Activated CD4-positive, alpha-beta T cell treated with anti-CD3 and anti-CD28 coated beads, Interleukin-2, Interleukin-6, amounts not matched to agents 100 ng/mL and 50 ng/mL, durations not matched to agents 16 hours and 8 hours (primary cell): ENCODE measurements at regions not wholly inside any gene's neighbourhood (a gene's known extent, or its start where the extent isn't known, plus 50 kb on each side); places are given as distances from the start of the nearest gene placed in this dataset.
A peak's percentile ranks its signal among the peaks of the same experiment; 100 is the strongest.

ENCODE experiments used
- DNase-seq: peaks from one replicate; pipeline ENCODE4 v3.0.0-alpha.2; 2020

DNA sequence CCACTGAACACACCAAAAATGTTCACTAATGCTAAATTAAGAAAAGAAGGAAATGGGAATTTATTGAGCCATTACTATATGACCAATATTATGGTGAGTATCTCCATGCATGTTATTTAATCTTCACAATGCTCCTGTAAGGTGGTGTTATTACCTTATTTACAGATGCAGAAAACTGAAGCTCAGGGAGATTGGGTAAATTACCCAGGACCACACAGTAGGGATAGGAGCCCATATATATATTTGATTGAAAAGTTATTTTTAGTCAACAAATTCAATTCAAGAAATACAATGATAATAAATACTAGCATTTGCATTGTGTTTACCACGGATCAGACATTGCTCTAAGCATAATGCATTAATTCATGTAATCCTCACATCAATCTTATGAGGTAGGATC, 202.2 kb upstream of the FBXO11 start:
- no peak for DNase-seq

DNA sequence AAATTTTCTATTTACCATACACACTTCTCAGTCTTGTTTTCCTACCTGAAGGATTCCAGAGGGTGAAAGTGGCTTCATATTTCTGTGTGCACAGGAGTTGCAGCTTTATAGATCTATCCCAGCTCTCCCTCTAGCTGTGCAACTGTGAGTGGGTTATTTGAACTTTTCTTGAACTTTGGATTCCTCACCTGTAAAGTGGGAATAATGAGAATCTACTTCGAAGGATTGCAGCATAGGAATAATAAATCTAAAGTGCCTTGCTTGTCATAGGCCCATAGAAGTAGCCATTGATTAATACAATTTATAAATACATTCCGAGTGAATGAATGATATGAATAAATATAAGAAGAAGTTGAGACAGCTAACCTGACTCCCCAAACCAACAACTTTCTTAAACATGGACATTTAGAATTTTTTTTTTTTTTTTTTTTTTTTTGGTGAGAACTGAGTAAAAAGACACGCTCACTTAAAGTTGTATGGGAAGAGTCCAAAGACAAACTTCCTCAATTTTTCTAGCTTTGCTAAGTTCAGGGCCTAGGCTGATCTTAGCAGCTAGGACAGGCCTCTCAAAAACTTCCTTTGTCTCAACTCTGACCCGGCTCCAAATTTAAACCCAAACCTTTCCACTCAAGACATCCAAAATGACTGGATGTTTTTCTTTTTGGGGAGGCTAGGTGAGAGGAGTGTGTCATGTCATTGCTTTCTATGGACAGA, 203.3 kb upstream of the FBXO11 start:
- no peak for DNase-seq

DNA sequence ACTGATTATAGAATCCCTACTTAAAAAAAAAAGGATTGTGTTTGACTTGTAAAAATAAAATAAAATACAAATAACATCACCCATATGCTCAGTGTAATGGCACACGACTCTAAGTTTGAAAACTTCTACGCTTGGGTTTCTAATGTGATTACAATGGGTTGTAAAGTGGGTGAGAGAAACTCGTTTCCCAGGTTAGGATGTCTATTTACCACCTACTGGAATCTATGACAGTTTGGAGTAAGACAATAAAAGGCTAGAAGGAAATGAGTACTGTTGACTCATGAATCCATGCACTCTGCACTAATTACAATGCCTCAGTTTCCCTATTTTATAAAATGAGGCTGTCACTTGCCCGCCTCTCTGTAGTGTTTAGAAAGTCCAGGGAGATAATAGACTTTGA, 204.0 kb upstream of the FOXN2 start:
- DNase-seq, result no peak

DNA sequence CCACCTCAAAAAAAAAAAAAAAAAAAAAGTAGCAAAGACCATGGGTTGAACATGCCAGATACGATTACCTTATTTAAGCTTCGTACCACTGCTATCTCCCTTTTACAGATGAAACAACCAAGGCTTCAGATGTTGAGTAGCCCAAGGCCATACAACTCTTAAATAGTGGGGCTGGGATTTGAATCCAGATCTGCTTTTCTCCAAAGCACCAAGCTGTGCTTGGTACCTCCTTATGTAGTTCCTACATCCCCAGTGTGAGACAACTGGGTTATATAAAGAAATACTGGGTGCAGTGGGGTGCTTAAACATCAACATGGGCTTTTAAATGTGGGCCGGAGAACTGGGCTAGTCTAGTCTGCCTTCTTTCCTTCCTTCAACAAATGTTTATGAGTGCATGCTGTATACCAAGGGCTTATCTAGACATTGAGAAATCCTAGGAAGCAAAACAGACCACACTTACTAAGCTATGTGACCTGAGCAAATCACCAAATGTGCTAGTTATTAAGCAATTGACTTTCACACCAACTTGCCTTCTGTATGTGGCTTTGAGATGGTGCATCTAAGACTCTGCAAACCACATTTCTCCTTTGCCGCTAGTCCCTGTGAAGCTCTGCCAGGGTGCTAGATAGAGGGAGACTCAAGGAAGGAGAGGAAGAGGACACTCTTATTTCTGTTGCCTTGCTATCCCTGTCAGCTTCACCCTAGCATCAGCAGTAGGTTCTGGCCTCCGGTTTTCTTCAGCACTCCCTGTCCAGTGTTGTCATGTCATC, 201.4 kb upstream of the FOXN2 start:
- no peak for DNase-seq

DNA sequence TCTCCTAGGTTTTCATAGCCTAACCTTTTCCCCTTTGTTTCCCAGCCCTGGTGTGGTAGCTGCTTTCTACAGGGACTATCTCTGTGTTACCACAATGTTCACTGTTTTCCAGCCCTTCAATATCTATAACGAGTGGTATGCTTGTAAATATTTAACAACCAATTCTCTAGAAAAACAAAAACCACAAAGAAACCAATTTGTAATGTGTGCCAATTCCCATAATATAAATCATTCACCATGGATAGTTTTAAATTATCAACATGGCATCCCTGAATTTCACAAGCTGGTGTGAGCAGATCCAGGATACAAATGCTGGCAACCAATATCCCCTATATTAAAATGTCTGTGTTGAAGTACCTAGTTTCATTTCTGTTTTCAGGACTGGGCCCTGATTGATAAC, 200.7 kb upstream of the FOXN2 start:
- DNase-seq, result no peak

DNA sequence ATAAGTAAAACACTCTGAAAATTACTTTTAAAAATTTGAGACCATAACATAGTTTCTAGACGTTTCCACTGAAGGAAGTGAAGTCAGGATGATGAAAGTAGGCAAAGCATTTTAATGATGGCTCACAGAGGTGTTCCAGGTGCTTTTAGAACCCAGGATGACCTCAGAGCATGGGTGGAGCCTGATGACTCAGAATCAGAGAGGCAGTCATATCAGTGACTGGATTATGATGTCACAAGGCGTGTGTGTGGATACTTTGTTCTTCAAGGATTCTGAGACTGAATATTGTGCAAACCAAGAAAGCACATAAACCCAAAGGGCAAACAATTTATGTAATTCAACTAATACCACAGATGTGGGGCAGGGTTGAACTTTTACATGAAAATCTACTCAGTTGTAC, 200.2 kb upstream of the FOXN2 start:
- DNase-seq, result peak; percentile 72

DNA sequence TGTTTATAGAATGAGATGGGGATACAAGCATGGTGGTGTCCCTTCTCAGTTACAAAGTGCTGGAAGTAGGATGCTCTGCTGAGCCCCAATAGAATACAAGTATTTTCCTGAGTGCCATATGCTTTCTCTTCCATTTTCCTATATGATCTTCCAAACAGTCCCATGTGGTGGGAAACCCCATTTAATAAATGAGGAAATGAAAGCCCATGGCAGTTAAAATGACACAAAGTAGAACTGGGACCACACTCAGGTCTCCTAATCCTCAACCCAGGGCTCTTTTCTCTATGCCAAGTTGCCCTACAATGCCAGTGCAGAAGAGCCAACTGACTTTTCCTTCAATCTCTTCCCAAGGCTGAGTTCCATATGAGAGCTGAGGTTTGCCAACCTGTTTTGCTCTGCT, 198.0 kb upstream of the FOXN2 start:
- DNase-seq, result no peak

DNA sequence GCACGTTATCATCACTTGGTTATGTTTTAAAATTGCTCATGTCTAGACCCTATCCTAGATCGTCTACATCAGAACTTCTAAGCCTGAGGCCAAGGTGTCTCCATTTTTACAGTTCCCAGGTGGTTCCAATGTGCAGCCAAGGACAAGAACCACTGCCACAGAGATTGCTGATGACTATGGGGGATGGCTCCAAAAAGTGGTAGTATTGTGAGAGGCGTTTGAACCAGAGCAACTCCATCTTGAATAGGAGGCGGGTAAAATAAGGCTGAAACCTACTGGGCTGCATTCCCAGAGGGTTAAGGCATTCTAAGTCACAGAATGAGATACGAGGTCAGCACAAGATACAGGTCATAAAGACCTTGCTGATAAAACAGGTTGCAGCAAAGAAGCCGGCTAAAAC, 195.6 kb upstream of the FOXN2 start:
- no peak for DNase-seq

DNA sequence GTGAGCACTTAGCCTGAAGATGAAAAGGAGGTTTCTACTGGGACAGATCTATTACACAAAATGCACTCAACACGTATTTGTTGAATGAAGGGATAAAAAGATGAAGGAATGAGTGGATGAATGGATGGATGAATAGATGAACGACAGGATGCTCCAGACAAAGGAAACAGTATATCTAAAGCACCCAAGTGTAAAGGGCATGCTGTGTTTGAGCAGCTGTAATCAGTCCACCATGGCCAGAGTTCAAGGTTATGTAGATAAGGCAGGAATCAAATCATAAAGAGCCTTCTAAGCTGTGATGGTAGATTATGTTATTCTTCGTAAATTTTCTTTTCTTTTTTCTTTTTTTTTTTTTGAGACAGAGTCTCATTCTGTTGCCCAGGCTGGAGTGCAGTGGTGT, 194.4 kb upstream of the FOXN2 start:
- no peak for DNase-seq

DNA sequence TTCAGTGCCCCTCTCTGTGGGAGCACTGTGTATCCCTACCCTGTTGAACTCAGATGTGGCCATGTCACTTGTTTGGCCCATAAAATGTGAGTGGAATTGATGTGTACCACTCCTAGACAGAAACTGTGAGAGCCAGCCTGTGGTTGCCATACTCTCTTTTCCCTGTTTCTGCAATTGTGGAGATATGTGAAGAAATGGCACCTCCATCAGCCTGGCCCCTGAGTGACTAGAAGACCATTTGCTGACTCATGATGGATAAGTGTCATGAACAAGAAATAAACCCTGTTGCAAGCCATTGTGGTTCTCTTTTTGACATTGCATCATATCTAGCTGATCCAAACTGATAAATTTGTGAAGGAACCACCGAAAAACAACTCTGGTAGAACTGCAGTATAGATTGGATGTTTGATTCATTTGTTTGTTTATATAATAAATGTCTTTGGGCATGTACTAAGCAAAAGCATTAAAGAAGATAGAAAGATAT, 193.7 kb upstream of the FOXN2 start:
- peak; percentile 43 for DNase-seq

DNA sequence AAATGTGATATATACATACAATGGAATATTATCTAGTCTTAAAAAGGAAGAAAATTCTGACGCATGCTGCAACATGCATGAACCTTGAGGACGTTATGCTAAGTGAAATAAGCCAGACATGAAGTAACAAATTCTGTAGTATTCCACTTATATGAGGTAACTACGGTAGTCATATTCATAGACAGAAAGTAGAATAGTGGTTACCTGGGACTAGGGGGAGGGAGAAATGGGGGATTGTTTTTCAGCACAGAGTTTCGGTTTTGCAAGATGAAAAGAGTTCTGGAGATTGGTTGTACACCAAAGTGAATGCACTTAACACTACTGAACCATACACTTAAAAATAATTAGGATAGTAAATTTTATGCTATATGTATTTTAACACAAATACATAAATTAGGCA, 192.3 kb upstream of the FOXN2 start:
- peak; percentile 32 for DNase-seq

DNA sequence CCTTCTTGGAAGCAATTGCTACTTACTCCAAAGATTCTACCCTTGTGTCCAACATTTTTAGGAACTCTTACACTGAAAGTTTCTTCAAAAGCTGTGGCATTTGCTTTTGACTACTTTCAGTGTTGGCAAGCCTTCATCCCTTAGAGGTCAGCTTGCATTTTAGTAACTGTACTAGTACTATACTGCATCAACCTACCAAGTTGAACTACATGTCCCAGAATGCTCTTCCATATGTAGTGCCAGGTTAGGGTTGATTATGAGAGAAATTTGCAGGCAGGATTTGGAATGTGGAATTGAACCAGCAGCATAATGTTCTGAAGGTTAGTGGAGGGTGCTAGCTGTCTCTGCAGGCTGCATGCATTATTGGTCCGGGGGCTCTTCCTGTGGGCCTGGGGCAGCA, 189.9 kb upstream of the FOXN2 start:
- DNase-seq, result no peak

DNA sequence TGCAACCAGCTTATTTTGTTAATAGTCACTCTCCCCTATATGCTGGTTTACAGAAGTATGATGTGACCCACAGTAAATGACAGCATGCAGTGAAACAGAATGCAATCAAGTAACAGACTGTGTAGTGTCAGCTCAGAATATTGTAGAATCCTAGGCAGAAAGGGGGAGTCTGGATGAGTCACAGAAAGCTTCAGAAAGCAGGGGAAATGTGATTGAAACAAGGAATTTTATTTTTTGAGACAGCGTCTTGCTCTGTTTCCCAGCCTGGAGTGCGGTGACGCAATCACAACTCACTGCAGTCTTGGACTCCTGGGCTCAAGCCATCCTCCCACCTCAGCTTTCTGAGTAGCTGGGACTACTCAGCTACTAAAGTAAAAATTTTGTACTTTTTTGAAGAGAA, 188.3 kb upstream of the FOXN2 start:
- DNase-seq, result no peak

DNA sequence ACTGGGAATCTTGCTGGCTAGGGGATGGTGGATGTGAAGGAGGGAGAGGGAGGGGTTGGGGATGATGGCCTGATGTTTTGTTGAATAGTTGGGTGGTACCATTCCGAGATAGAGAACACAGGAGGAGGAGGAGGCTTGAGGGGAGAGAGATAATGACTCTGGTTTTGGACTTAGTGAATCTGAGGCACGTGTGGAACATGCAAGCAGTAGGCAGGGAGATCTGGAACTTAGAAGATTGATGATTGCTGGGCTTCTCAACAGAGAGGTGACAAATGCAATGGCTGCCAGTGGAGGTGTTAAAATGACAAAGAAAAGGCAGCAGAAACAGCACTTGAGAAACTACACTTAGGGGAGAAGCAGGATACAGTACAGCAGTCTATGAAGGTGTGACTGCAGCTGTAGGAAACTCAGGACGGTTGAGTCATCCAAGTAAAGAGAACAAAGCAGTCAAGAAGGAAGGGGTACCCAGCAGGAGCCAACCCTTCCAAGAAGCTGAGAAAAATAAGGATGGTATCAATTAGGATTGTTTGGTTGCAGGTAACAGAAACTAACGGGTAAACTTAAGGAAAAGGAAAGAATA, 186.8 kb upstream of the FOXN2 start:
- no peak for DNase-seq

DNA sequence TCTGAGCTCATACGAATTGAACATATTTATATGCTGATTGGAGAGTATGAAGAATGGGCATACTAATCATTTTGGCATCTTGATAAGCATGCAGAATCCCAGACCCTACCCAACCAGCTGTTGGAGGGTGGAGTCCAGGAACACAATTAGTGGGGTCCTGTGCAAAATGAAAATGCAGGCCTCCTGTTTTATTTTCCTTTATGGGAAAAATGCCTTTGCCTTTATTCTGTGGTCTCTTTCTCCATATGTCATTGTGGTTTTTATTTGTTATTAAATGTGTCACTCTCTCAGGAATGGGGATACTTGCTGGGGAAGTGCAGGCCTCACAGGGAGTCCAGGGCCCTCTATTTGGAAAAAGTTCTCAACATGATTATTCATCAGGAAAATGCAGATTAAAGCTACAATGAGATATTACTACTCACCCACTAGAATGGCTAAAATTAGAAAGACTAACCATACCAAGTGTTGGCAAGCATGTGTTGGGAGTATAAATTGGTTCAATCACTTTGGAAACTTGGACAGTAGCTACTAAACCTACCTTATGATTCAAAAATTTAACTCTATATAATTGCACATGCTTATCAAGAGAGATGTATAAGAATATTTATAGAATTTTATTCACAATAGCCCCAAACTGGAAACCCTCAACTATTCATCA, 185.1 kb upstream of the FOXN2 start:
- no peak for DNase-seq

DNA sequence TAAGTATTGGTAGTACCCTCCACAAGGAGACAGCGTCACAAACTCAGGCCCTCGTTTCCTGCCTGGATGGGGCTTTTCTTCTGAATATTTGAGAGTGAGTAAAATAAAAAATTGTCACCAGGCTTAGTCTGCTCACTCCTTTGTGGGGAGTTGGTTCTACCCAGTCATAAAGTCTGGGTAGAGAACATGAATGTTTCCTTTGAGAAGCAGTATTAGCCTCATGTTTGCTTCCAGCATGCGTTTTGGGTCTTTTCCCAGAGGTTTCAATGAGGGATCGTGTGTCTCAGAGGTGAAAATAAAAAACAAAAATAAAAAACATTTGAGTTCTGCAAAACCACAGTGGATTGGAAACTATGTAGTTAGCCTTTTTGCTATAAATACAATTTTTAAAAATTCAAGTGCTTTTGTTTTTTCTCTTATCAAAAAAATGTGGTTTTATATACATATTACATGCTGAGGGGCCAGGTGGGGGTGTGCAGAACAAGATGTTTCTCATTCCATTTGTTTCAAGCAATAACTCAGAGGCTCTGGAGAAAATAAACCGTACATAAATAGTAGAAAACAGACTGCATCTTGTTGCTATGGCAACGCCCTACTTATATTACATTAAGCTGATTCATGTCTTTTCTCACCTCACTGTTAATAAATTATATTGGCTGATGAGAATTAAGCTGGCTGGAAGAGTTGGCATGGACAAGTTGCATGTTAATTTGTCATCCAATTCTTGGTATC, 182.8 kb upstream of the FOXN2 start:
- DNase-seq, result no peak

DNA sequence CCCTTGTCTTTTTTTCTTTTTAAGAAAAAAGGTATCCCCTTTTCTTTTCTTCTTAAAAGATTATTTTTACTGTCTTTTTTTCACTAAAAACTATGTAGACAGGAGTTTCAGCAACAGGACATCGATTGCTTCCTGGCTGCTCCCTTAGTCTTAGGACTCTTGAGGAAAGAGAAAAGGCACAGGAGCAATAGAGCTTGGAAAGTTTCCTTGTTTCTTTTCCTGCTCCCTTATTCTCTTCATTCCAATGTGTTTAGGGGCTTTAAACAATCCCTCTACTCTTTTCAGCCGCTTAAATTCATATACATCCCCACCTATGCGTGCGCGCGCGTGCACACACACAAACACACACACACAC, 182.2 kb upstream of the FOXN2 start:
- no peak for DNase-seq

DNA sequence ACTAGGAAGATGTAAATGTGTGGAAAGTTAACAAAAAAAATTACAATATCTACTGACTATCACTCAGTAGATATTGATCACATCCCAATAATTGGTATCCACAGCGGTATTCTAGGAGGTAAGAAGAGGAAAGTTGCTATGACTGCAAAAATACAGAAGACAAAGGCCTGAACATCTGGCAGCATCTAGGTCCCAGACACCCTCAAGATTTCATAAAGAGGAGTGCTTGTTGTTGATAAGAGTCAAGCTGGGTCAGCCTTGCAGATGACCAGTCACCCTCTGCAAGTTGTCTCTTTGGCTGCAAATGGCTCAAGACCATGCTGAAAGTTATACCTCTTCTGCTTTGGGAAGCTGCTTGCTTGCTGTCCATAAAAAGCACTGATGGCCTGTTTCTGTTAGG, 179.8 kb upstream of the FOXN2 start:
- DNase-seq, result no peak

DNA sequence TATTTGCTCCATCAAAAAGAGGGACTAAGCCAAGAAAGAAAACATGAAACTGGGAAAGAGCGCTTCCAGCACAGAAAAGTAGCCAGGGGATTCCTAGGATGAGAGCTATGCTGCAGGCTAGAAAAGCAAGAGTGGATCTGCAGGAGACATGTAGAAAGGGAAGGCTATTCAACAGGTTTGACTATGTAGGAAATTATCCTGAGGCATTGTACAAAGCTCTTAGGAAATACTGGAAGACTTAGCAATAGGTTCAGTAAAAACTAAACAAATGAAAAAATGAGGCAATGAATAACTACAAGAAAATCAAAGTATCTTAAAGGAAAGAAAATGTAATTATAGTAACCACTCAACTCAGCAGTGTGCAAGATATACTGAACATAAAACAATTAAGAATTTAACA, 178.7 kb upstream of the FOXN2 start:
- no peak for DNase-seq

DNA sequence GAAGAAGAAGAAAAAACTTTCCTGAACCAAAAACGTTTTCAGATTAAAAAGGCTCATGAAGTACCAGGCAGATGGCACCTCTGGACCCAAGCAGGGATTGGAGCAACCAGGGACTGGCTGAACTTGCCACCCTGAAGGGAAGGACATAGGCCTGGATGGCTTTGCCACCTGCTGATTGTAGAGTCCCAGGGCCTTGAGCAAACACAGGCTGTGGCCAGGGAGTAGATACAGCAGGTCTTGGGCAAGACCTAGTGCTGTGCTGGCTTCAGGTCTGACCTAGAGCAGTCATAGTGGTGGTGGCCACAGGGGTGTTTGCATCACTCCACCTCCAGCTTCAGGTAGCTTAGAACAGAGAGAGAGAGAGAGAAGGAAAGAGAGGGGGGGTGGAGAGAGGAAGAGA, 176.7 kb upstream of the FOXN2 start:
- DNase-seq, result no peak

DNA sequence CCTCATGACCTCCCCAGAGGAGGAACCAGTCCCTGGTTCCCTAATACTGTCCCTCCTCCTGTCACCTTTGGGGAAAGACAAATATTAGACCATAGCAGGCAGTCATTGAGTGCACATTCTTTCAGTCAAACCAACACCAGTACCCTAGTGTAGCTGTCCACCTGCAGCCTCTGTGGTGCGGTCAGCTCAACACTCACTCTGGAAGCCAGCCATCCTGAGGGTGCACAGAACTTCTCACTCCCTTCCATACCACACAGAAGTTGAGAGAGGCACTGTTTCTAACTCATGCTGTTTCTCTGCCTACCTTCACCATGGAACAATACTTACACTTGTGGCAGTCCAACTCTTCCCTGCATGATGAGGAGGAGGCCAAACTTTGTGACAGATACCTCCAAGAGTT, 175.6 kb upstream of the FOXN2 start:
- no peak for DNase-seq

DNA sequence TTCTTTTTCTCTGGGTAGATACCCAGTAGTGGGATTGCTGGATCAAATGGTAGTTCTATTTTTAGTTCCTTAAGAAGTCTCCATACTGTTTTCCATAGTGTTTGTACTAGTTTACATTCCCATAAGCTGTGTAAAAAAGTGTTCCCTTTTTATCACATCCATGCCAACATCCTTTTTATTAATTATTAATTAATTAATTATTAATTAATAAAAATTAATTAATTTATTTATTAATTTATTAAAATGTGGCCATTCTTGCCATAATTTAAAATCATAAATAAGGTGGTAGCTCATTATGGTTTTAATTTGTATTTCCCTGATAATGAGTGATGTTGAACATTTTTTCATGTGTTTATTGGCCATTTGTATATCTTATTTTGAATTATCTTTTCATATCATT, 173.9 kb upstream of the FOXN2 start:
- no peak for DNase-seq

DNA sequence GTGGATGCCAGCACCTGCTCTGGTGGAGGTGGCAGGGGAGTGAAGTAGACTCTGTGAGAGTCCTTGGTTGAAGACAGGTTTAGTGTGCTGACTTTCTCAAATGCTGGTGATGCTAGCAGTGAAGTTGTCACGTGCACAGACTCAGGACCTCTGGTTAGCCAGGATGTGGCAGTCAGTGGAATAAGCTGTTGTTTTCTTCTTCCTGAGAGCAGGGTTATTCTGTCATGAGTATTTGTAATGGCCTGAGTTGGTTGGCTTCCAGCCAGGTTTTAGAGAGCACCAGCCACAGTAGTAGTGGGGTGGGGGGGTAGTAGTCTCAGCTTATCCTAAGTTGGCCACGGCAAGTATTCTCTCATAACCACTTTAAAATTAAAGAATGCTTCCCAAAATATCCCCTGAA, 169.7 kb upstream of the FOXN2 start:
- no peak for DNase-seq
